GM12878 (cell line): ENCODE measurements at regions not wholly inside any gene's neighbourhood (a gene's known extent, or its start where the extent isn't known, plus 50 kb on each side); places are given as distances from the start of the nearest gene placed in this dataset.

Experiments
- ATAC-seq: fragments of 200-7000 bp; cut with Tn5 transposase; 3 replicates; pipeline ENCODE4 v1.9.1; 2020; ENCODE audit warnings: mild to moderate bottlenecking, moderate library complexity
- BruUV-seq: library from RNA; stranded (reverse); fragments of 400-500 nt; replicated peaks from 2 replicates; lab custom pipeline; 2021; lab: Mats Ljungman, UMichigan
- CTCF ChIA-PET: fragments of 300-600 bp; sonication (Branson Sonifier 250); formaldehyde crosslinking; extraction: SDS; loops from one replicate; lab custom pipeline; 2021; ENCODE audit warnings: inconsistent platforms; lab: Yijun Ruan, JAX
- POLR2A ChIA-PET: fragments of 350-600 bp; formaldehyde crosslinking; extraction: SDS; loops from one replicate; lab custom pipeline; 2021; ENCODE audit warnings: inconsistent platforms; lab: Charles Lee
- RAD21 ChIA-PET: fragments of 300-600 bp; sonication (Branson Sonifier 250); formaldehyde crosslinking; loops from one replicate; lab custom pipeline; 2023; ENCODE audit warnings: antibody characterized with exemption; ENCODE audit not compliant: unreplicated experiment; lab: Charles Lee
- SMC1A ChIA-PET: fragments of 300-600 bp; sonication (Branson Sonifier 250); formaldehyde crosslinking; loops from one replicate; lab custom pipeline; 2023; ENCODE audit not compliant: unreplicated experiment, uncharacterized antibody; lab: Charles Lee
- DNase-seq: peaks from one replicate; pipeline ENCODE4 v3.0.0-alpha.2; 2011; ENCODE audit warnings: low read depth, low spot score
- FAIRE-seq: peaks from 3 replicates; lab custom pipeline; 2011; peaks lifted over from hg19 to GRCh38; lab: Jason Lieb, UNC
- H2AFZ ChIP-seq: 2 replicates; pipeline ENCODE4 v1.6.0; 2011; ENCODE audit warnings: low read depth, low read length, control low read depth; ENCODE audit not compliant: control insufficient read depth
- H3K27ac ChIP-seq: 2 replicates; pipeline ENCODE4 v1.5.1; 2011; ENCODE audit warnings: control low read depth; ENCODE audit not compliant: control insufficient read depth, insufficient read depth
- H3K27me3 ChIP-seq, 2 experiments: replicated peaks in 1 of 2; 2 replicates each; pipeline versions ENCODE4 v1.6.0 to v1.6.1; 2011; ENCODE audit warnings: low read length in 1 of 2; ENCODE audit not compliant: control insufficient read depth in 2 of 2, insufficient read depth in 2 of 2
- H3K36me3 ChIP-seq, 2 experiments: 2 replicates each; pipeline ENCODE4 v1.5.1; 2011; ENCODE audit warnings: low read length in 1 of 2; ENCODE audit not compliant: control insufficient read depth in 2 of 2, insufficient read depth in 2 of 2
- H3K4me1 ChIP-seq: 2 replicates; pipeline ENCODE4 v1.6.1; 2011; ENCODE audit warnings: mild to moderate bottlenecking, low read length, moderate library complexity, mixed read lengths; ENCODE audit not compliant: control insufficient read depth, insufficient read depth
- H3K4me2 ChIP-seq: 2 replicates; pipeline ENCODE4 v1.6.0; 2011; ENCODE audit warnings: control low read depth; ENCODE audit not compliant: control insufficient read depth, insufficient read depth
- H3K4me3 ChIP-seq: fragments of 200-600 bp; sonication (generic); 2 replicates; pipeline ENCODE4 v1.5.1; 2016
- H3K79me2 ChIP-seq: 2 replicates; pipeline ENCODE4 v1.6.0; 2011; ENCODE audit warnings: low read length; ENCODE audit not compliant: control insufficient read depth, insufficient read depth
- H3K9ac ChIP-seq: 2 replicates; pipeline ENCODE4 v1.8.0; 2011; ENCODE audit warnings: low read length, control low read depth, mixed read lengths; ENCODE audit not compliant: control insufficient read depth, insufficient read depth
- H3K9me3 ChIP-seq: replicated peaks from 3 replicates; pipeline ENCODE4 v1.5.1; 2011; ENCODE audit warnings: mild to moderate bottlenecking, low read length; ENCODE audit not compliant: control insufficient read depth, insufficient read depth
- H4K20me1 ChIP-seq: 2 replicates; pipeline ENCODE4 v1.6.0; 2011; ENCODE audit not compliant: control insufficient read depth, insufficient read depth
- BCLAF1 ChIP-seq: fragments of 450-650 bp; IDR thresholded peaks from 2 replicates; pipeline ENCODE4 v1.6.1; 2017; ENCODE audit warnings: antibody characterized with exemption, mild to moderate bottlenecking, moderate library complexity
- NR2C2 ChIP-seq: IDR thresholded peaks from 2 replicates; pipeline ENCODE4 v1.6.1; 2011; ENCODE audit warnings: borderline replicate concordance, low read depth; ENCODE audit not compliant: control insufficient read depth, insufficient read length
- PKNOX1 ChIP-seq: fragments of 450-650 bp; IDR thresholded peaks from 2 replicates; pipeline ENCODE4 v1.6.1; 2016; ENCODE audit warnings: mild to moderate bottlenecking
- WGBS: methylation state at CpG from one replicate; pipeline ENCODE4 v1.1.6; 2016; ENCODE audit warnings: low lambda C conversion rate; ENCODE audit not compliant: insufficient replicate concordance, insufficient coverage; ENCODE audit errors: missing lambda C conversion rate; 5-methylcytosine and 5-hydroxymethylcytosine counted together
- in situ Hi-C: fragments of 300-500 bp; cut with MboI; formaldehyde crosslinking; loops from 9 replicates; pipeline ENCODE4 v1.14.3; 2018; ENCODE audit warnings: mixed read lengths
- intact Hi-C: fragments of 100-400 bp; cut with micrococcal nuclease; formaldehyde crosslinking; loops from one replicate; pipeline ENCODE4 v1.14.2; 2022; ENCODE audit not compliant: unreplicated experiment

- CTCF ChIA-PET, result interaction anchor here (0.6 to 1.6 kb wide), 4 partner anchors 9 to 96 kb away, joined by 3 to 7 read pairs (median 4); no protein-coding TSS in a partner anchor
- ATAC-seq, result peak; percentile 56
- H3K79me2 ChIP-seq, result no peaks in the 10 kb centered on the region
- TF ChIP-seq NR2C2, result no peak
- no peak for TF ChIP-seq BCLAF1
- TF ChIP-seq PKNOX1, result peak; percentile 8; the same call in 1 of the 2 replicates
- no peak for DNase-seq
- FAIRE-seq, result no peak
- H3K27ac ChIP-seq, result no peak overlapping the region
- RAD21 ChIA-PET, result interaction anchor here (0.6 to 1.6 kb wide), 2 partner anchors 9 to 996 kb away, joined by 4 read pairs; no protein-coding TSS in a partner anchor
- POLR2A ChIA-PET, result interaction anchor here (2.1 kb wide), 1 partner anchor 9 kb away, joined by 7 read pairs; no protein-coding TSS in a partner anchor
- 23% methylated on average over 2 of the region's 2 CpGs for WGBS
- H3K27me3 ChIP-seq, result no peaks in the 10 kb centered on the region; a peak in 3 of 4 replicates
- no peak overlapping the region for H3K9ac ChIP-seq
- no peaks in the 10 kb centered on the region for H4K20me1 ChIP-seq
- SMC1A ChIA-PET, result interaction anchor here (0.6 to 3.8 kb wide), 3 partner anchors 9 to 55 kb away, joined by 3 to 19 read pairs (median 3); no protein-coding TSS in a partner anchor
- no peak overlapping the region for H3K4me3 ChIP-seq
- in situ Hi-C loops, result no loop called here
- peaks cover 19% of the 10 kb centered on the region for H3K4me1 ChIP-seq
- H3K4me2 ChIP-seq, result no peak overlapping the region
- no TSS peak for BruUV-seq
- H2AFZ ChIP-seq, result no peak overlapping the region
- intact Hi-C loops, result no loop called here
- no peaks in the 10 kb centered on the region for H3K36me3 ChIP-seq
- H3K9me3 ChIP-seq, result no peaks in the 10 kb centered on the region; the same call in 2 of the 3 replicates
Observed at GRCh38 chr10:92747600-92747999, 57.8 kb downstream of the HHEX start.
